NCI-H1105 (cell line): ENCODE measurements at regions not wholly inside any gene's neighbourhood (a gene's known extent, or its start where the extent isn't known, plus 50 kb on each side); places are given as distances from the start of the nearest gene placed in this dataset.
"Not testable (repeated sequence)": the region's sequence is repeated elsewhere in the genome, so short reads cannot be mapped to it uniquely, and the experiment has no call there.

Experiments used
- DNase-seq: peaks from one replicate; lab custom pipeline; 2025; lab: John Stamatoyannopoulos, UW

DNA sequence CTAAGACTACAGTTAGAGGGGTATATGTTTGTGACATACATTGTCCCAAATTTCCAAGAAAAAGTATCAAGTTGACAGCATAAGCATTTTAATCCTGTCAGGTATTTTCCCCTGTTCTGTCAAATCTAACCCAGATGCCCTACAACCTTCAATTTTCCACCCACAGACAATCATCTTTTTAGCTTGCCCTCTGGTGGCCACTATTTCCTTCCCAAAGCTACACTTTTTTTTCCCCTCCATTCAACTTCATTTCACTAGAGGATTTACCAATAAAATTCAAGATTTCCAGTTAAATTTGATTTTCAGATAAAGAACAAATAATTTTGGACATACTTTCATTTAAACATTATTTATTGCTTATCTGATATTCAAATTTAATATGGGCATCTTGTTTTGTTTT, 286.6 kb downstream of the TENT5A start:
- DNase-seq = no peak

DNA sequence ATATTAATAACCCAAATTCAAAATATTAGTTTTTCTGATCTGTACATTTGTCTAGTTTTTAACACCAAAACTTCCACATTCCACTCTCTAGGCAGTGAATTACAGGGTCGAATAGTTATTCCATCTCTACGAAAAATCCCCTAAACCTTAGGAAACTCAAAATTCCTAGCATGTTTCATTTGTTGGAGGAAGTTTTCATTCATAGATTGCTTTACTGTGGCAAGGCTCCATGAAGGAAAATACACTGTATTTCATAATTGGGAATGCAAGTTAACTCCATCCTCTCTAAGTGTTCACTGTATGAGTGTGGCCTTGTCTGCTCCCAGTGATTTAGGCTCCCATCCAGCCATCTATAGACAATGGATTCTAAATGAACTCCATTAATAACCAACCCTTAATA, 296.1 kb downstream of the TENT5A start:
- no peak for DNase-seq

DNA sequence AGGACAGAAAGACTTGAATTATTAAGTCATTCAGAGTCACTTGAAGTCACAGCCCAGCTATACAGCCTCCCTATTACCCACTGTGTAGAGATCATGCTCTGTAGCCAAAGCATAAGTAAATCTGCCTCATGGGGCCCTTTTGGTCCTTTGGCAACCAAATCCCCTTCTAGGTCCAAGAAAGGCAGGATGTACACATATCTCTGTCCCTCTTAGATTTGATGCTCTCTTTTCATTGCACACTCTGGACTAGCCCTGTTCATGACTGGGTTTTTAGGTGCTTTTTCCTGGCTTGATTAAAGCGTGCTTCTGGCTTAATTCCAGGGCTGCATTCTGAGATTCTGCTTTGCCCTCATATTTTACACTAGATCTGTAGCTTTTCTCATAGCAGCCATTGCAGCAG, 296.8 kb downstream of the TENT5A start:
- no peak for DNase-seq

DNA sequence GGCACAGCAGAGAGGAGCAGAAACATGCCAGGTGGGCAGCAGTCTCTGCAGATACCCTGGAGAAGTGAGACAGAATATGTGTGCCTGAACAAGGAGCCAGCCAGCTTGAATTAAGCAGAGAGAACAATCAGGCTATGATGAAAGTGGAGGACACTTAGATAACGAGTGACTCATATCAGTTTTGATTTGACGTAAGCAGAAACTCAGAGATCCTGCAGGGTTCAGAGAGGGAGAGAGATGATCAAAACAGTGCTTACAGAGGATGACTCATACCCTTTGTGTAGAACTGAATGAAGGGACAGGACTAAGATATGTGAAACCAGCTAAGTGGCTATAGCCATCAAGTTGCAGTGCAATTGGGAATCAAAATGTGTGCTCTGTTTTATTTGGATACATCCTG, 300.7 kb downstream of the TENT5A start:
- no peak for DNase-seq

DNA sequence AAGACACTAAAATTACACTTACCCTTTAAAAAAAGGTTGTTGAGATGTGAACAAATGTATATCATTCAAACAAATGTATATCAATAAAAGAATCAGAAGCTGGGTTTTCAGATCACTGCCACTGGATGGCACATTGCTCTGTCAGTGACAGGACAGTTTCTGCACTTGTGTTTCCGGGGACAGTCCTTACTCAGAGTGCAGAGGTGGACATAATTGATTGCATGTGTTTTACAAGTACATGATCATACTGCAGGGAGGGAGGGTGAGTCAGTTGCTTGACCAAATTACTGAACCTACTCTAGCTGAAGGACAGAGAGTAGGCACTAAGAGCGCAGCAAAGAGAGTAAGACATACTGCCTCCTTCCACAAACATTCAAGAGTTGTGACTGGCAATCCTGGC, 302.3 kb downstream of the TENT5A start:
- DNase-seq = no peak

DNA sequence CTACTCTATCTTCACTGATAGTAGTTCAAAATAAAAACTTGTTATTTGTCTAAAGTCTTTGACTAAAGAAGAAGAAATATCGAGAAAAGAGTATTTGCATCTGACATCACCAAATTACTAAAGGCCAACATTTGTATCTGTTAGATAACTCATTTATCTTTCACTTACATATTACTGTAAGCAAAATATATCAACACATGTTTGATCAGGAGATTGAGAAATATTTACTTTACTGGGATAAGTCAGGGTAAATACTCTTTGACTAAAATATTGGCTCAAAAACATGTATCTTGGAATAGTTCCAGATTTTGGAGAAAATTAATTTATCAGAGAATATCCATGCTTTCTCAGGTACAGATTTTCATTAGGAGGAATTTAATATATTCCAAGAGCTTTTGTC, 306.0 kb downstream of the TENT5A start:
- no peak for DNase-seq

DNA sequence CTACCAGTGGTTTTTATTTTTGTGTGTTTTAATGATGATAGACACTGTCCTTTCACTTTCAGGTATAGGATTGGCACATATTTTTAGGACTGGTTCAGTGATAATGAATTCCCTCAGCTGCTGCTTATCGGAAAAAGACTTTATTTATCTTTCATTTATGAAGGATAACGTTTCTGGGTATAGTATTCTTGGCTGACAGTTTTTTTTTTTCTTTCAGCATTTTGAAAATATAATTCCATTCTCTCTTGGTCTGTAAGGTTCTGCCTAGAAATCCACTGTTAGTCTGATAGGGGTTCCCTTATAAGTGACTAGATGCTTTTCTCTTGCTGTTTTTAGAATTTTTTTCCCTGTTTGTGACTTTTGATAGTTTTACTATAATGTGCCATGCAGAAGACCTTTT, 313.1 kb downstream of the TENT5A start:
- DNase-seq = no peak

DNA sequence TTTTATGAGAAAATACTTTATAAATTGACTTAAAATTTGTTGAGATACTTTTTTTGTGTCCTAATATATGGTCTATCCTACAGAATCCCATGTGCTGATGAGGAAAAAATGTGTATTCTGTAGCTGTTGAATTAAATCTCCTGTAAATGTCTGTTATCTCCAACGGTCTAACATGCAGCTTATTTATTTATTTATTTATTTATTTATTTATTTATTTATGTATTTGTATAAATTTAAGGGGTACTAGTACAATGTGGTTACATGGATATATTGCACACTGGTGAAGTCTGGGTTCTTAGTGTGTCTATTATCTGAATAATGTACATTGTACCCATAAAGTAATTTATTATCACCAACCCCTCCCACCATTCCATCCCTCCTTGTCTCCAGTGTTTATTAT, 315.5 kb downstream of the TENT5A start:
- no peak for DNase-seq

DNA sequence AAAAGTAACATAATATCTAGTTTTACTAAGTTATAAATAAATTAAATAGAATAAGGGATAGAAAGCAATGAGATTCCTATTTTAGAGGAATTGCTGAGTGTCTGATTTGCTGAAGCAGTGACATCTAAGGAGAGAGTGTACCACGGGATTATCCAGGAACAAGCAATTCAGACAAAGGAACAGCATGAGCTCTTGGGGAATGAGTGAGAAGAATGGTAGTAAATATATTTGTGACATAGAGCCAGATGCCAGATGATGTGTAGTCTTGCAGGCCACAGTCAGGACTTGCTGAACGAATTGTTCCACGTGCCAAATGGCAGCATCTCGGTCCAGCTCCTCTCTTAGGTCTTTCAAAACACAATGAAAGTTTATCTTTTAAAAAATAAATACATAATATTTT, 339.2 kb downstream of the TENT5A start:
- DNase-seq = no peak

DNA sequence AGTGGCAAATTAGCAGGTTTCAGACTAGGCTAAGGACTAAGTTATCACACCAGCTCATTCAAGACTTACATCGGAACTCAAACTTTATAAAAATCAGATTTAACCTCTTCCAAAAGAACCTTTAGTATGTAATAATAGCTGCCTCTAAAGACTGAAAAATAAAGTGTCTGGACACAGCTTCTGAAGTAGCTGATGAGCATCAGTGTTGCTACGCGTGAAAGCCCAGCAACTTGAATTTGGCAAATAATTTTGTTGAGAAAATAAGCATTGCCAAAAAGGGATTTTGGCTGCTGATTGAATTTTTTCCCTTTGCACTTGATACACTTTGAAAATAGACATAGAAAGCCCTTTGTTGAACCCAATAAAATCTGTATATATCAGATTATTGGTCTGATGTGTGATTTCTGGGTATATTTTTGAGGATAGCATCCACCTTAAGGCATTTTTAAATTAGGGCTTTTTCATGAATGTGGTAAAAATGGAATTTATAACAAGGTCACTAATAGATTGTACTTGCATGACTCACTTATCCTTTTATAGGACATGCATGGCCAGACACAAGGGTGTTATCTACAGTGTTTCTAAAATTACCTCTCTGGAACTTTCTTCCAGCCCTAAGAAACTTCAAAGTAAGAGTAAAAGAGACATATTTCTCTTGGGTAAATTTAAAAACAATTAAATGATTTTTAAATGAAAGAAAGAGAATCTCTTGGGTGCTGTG, 350.4 kb downstream of the TENT5A start:
- DNase-seq = no peak

DNA sequence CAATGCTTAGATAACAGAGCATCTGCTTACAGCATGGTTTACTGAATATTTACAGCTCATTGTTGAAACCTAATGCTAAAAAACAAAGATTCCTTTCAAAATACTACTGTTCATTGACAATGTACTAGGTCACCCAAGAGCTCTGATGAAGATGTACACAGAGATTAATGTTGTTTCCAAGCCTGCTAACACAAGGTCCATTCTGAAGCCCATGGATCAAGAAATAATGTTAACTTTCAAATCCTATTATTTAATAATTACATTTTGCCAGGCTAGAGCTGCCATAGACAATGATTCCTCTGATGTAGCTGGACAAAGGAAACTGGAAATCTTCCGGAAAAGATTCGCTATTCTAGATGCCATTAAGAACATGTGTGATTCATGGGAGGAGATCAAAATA, 355.6 kb downstream of the TENT5A start:
- DNase-seq = no peak

DNA sequence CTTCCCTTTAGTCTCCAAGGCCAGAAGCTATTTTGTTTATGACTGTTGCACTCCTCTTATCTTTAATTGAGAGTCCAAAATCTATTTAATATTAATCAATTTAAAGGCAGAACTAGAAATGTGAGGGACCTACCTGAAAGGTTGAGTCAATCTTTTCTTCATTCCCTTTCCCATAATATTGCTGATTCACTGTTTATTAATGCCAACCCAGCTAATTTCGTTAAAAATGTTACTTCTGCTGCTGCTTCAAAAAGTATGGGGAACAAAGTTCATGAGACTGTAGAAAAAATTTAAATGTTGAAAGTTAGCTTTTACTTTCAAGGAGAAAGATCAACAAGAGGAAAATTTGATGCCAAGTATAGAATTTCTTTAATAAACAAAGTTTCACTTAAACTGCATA, 365.3 kb downstream of the TENT5A start:
- no peak for DNase-seq

DNA sequence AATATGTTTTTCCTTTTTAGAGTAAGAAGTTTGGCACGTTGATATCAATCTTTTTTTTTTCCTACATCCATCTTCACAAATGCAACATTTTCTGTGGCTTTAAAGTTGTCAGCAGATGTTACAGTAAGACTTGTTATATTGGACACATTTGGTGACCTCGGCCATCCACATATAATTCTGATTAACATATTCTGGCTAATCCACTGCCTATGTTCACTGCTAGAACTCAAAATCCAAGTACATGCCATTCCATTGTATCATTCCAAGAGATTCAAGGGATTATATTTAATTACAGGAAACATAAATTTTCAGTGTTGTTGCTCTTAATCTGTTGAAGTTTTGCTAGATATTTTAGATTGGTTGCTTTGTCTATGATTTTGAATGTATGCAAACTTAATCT, 367.6 kb downstream of the TENT5A start:
- DNase-seq = no peak

DNA sequence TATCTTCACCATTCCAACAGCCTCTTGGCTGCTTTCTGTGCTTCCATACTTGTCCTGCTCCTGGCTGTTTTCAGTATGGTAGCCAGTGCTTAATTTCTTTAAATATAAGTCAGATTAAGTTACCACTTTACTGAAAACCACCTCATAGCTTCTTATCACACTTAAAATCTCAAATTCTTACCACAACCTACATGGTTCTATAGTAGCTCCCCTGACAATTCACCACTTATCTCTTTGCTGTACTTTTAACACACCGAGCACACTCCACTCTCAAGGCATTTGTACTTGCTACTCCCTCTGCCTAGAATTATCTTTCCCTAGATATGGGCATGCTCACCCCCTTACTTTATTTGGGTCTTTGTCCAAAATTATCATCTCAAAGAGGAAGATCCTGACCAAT, 369.0 kb downstream of the TENT5A start:
- DNase-seq = no peak

DNA sequence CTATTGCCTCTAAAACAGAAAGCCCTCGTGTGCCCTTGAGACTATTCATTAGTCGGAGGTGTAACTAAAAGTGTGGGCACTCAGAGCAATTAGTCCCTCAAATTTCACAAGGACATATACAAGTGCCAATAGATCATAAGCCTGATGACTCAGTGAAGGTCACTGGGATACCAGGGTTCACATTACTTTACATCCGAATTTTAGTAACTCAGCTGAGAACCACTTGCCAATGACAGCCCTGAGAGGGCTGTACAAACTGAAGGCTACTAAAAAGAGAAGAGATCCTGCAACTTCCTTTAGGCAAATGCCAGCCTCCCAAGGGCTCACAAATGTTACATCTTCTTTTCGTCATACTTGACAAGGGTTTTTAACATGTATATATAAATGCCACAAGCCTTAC, 369.6 kb downstream of the TENT5A start:
- no peak for DNase-seq

DNA sequence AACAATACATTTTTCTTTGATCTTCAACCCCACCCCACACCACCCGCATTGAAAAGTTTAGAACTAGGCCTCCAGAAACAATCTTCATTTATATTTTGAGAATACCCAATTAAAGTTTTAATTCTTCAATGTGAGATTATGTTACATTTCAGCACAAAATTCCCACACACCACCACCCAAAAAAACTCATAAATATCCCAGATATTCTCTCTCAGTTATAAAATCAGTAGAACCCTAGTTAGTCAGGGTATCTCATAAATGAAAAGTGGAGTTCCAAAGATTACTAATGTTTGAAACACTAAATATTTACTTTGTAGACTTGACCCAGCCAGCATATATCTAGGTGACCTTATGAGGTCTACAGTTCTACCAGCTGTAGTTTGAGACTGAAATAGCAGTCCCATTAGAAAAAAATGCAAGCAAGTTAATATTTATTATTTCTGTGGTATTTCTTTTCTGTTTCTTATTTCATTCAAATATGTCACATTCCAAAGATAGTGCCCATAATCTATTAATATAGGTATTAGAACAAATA, 371.0 kb downstream of the TENT5A start:
- DNase-seq = no peak

DNA sequence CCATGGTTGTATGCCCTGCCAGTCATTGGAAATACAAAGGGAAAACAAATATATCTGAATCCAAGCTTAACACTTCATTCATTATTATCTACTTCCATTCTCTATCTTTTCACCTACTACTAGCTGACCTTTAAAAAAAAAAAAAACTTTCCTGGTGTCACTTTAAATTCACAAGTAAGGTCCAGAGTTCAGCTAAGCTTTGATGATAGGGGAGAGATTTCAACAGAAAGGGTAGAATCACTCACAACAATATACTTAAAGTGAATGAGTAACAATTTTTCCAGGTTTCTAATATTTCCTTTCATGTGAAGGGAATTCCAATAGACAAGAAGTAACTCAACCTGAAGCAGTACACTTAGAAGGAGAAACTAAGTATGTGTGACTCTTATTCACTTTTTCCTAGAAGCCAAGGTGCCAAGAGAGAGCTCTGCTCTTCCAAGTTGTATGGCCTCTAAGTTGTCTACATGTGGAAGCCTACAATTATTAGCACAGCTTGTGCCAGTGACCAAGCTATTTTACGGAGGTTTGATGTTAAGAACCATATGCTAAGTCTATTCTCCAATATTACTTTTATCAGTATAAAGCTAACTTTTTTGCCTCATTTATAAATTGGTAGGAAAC, 371.7 kb downstream of the TENT5A start:
- no peak for DNase-seq

DNA sequence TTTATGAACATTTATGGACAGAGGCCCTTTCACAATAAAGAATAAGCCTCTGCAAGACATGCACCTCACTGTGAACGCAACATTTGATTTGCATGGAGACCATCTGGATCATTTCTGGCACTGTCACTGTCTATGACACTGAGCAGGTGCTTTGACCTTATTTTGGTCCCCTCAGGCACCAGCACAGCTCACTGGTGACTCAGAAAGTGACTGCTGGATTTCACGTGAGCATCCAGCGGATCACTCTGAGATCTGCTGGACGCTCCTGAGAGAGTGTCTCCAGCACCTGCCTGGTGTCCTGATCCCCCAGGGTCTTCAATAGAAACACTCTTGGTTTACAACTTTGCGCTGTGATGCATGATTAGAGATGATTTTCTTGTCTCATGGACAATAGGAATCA, 375.7 kb downstream of the TENT5A start:
- no peak for DNase-seq

DNA sequence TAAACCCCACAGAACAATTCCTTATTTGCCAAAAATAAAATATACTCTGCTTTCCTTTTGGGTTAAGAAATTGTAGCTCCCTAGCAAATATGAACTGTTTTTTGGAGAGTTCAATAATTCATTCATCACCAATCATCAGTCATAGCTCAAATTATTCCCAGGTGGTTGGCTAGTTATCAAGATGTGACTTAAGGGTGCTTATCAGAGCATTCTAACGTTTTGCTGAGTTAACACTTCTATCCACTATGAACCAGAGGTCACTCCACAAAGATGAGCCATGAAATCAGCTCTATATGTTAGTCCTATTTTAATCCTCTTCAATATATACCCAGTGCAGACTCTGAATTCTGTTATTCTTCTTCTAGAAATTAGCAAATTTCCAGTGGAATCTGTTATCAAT, 379.1 kb downstream of the TENT5A start:
- no peak for DNase-seq

DNA sequence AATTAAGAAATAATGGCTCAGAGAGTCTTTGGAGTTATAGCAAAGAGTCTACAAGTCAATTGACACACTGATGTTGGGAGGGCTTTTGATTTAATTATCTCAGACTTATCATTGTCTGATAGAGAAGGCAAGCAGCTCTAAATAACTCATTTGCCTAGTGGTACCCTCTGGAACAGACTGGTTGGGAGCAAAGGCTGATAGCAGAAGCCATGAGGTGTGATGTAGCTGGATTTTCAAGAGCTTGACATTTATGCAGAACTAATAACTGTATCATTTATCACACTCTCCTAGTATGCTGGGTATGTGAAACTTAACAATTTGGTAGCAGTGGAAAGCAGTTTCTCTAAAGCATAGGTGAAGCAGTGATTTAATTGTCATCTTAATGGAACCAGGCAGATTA, 380.6 kb downstream of the TENT5A start:
- no peak for DNase-seq

DNA sequence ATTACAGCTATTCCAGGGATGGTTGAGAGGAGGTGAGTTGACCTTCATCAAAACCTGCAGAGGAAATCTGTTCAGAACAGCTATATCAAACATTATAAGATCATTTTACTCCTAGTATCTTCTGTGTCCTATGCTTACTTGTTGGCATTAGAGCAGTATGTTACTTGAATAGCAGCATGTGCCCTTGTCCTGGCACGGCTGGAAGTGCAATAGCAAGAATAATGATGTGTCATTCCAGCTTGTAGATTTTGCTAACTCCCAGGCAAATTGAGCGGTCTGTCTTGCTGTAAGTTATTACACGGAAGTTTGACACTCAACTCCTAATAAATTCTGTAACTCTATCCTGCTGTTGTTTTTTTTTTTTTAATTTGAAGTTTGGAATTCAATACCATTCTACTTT, 385.5 kb downstream of the TENT5A start:
- DNase-seq = no peak

DNA sequence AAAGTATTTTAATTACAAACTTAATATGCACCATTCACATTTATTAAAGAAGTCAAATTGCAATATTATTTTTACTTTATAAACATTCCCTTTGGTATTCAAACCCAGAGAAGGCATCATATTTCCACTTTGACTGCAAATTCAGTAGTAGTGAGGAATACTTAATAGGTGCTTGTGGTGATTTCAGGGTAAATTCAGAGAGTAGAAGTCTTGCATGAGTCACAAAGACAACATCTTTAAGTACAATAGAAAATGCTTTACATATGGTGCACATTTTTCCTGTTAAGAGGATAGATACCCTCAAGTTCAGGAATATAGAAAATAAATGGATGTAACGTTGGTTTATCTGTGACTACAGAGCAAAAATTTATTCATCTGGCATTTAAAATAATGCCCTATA, 390.2 kb downstream of the TENT5A start:
- no peak for DNase-seq

DNA sequence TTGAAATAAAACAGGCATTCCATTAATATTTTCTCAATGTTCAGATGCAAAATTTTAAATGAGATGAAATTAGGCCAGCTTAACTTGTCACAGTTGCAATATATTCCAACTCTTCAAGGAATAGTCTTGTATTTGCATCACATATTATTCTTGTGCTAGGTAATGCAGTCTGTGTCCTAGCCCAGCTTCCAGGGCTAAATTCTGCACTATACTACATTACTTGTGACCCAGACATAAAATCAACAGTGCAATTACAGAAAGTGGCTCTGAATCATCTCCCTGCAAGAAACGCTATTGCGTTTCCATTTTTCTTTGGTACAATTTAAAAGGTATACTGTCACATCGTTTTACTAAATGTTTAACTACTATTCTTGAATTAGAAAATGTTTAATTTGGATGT, 399.2 kb downstream of the TENT5A start:
- no peak for DNase-seq

DNA sequence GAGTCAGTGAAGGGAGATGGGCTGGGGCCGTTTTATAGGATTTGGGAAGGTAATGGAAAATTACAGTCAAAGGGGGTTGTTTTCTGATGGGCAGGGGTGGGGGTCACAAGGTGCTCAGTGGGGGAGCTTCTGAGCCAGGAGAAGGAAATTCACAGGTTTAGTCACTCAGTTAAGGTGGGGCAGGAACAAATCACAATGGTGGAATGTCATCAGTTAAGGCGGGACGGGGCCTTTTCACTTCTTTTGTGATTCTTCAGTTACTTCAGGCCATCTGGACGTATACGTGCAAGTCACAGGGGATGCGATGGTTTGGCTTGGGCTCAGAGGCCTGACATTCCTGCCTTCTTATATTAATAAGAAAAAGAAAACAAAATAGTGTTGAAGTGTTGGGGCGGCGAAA, 408.5 kb downstream of the TENT5A start:
- DNase-seq = not testable (repeated sequence)
